Adipocyte (in vitro differentiated cells): ENCODE measurements at regions not wholly inside any gene's neighbourhood (a gene's known extent, or its start where the extent isn't known, plus 50 kb on each side); places are given as distances from the start of the nearest gene placed in this dataset.

Experiments
- DNase-seq: peaks from one replicate; pipeline ENCODE4 v3.0.0-alpha.2; 2015; ENCODE audit warnings: low read depth
- H3K27me3 ChIP-seq: replicated peaks from 2 replicates; pipeline ENCODE4 v1.7.0; 2013; ENCODE audit warnings: mild to moderate bottlenecking, low read length, moderate library complexity; ENCODE audit not compliant: control insufficient read depth, insufficient read depth
- H3K36me3 ChIP-seq: 2 replicates; pipeline ENCODE4 v1.7.0; 2013; ENCODE audit warnings: low read length, mild to moderate bottlenecking, moderate library complexity; ENCODE audit not compliant: control insufficient read depth, insufficient read depth, severe bottlenecking
- H3K4me1 ChIP-seq: 2 replicates; pipeline ENCODE4 v1.7.0; 2013; ENCODE audit warnings: mild to moderate bottlenecking, low read length, moderate library complexity; ENCODE audit not compliant: control insufficient read depth, insufficient read depth
- H3K4me3 ChIP-seq: 2 replicates; pipeline ENCODE4 v1.7.0; 2013; ENCODE audit warnings: mild to moderate bottlenecking, low read length, moderate library complexity
- H3K9ac ChIP-seq: 2 replicates; pipeline ENCODE4 v1.7.0; 2013; ENCODE audit warnings: mild to moderate bottlenecking, low read length, moderate library complexity
- H3K9me3 ChIP-seq: 2 replicates; pipeline ENCODE4 v1.7.0; 2013; ENCODE audit warnings: mild to moderate bottlenecking, low read length, moderate library complexity; ENCODE audit not compliant: control insufficient read depth

DNA sequence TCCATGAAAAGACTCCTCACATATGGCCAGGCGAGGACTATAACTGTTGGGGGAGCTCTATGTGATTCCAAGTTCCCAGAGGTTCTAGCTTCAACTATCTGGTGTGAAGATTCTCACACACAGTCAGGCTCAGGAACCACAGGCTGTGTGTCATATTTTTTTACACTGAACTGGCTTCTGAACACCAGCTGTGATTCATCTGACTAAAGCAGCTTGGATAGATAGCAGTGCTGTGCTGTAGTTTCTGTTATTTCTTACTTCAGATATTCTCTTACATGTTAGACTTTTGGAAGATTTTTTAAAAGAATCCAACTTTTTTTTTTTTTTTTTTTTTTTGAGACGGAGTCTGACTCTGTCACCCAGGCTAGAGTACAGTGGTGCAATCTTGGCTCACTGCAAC is 140.7 kb upstream of the MCHR2 start:
- no peaks in the 10 kb centered on the region for H3K27me3 ChIP-seq
- H3K9ac ChIP-seq: no peak overlapping the region
- no peaks in the 10 kb centered on the region for H3K36me3 ChIP-seq
- H3K4me3 ChIP-seq: no peak overlapping the region
- H3K4me1 ChIP-seq: no peaks in the 10 kb centered on the region
- DNase-seq: peak; percentile 10
- peaks cover 25% of the 10 kb centered on the region for H3K9me3 ChIP-seq

DNA sequence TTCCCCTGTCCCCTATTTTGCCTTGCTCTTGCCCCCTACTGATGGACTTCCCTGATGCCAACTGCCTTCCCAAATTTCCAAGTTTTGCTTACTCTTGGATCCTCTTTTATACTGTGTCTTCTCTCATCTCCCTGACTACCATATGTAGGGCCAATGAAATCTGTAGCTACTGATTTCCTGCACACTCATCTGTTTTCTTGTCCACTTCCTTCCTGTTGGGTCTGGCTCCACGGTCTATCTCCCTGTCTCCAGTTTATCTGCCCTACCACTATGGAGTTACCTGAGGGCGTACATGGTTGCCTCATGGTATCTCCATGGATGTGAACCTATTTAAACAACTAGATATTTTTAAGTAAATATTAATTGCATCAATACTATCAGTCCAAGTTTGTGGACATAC is 140.3 kb upstream of the MCHR2 start:
- Histone ChIP-seq H3K4me1 (no peaks in the 10 kb centered on the region), H3K4me3 (no peak overlapping the region), H3K36me3 (no peaks in the 10 kb centered on the region), H3K9me3 (peaks cover 25% of the 10 kb centered on the region), H3K27me3 (no peaks in the 10 kb centered on the region), H3K9ac (no peak overlapping the region)
- DNase-seq: no peak

DNA sequence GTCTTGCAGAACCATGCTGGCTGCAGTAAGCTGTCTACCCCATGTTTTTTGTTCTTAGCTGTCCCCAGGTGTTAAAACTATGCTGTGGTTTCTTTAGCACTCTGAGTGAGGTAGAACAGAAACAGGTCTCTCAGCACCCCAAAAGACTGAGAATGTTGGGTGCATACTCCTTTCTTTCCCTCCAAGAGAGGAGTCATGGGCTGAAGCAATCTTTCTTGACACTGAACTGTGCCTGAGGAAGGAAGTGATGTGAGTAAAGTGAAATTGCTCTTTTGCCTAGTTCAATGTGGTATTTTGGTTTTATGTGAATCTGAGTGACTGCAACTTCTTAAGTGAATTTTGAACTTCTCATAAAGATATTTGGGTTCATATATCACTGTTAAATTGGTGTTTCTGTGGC is 138.0 kb upstream of the MCHR2 start:
- H3K4me1 ChIP-seq: no peaks in the 10 kb centered on the region
- no peak overlapping the region for H3K9ac ChIP-seq
- no peaks in the 10 kb centered on the region for H3K36me3 ChIP-seq
- H3K9me3 ChIP-seq: peaks cover 25% of the 10 kb centered on the region
- no peaks in the 10 kb centered on the region for H3K27me3 ChIP-seq
- no peak overlapping the region for H3K4me3 ChIP-seq
- no peak for DNase-seq

DNA sequence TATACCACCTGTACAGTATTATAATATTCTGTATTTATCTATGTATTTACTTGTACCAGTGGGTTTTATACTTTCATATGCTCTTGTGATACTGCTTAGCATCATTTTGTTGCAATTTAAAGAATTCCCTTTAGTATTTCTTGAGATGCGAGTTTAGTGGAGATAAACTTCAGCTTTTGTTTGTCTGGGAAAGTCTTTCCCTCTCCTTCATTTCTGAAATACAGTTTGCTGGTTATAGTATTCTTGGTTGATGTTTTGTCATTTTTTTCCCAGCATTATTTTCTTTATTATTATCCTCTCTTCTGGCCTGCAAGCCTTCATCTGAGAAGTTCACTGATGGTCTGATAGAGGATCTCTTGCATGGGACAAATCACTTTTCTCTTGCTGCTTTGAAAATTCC is 136.6 kb upstream of the MCHR2 start:
- DNase-seq: no peak
- Histone ChIP-seq H3K4me3 (peak overlapping the region; percentile 1), H3K9me3 (peaks cover 25% of the 10 kb centered on the region), H3K4me1 (no peaks in the 10 kb centered on the region), H3K9ac (no peak overlapping the region), H3K36me3 (no peaks in the 10 kb centered on the region), H3K27me3 (no peaks in the 10 kb centered on the region)

DNA sequence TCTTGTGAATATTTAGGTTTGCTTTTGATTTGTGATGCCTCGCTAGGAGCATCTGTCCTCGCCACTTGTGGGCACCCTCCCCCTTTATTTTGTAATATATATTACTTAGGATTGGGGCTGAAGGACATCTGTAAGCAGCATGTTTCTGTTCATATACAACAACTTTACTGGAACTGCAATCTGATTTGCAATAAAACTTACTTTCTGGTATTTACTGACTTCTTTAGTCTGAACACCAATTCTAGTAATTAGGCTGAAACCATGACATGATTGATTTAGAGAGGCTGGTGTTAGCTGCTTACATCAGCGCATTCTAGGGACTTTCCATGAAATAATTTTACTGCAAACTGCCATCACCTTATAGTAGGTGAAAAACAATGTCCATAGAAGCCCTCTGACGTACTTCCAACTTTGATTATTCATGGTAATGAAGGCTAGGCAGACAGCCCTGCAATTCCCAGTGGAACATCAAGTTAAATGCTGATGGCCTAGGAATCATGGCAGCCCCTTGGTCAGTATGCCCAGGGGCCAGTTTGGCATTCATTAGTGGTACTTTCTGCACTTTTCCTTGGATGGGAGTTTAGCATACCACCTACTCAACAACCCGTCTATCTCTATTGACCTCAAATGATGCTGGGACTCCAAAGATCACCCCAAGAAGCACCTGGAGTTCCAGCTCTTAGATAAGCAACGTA is 132.9 kb upstream of the MCHR2 start:
- Histone ChIP-seq H3K36me3 (no peaks in the 10 kb centered on the region), H3K4me1 (peaks cover 8% of the 10 kb centered on the region), H3K27me3 (no peaks in the 10 kb centered on the region), H3K4me3 (no peak overlapping the region), H3K9ac (no peak overlapping the region), H3K9me3 (peaks cover 22% of the 10 kb centered on the region)
- DNase-seq: no peak

DNA sequence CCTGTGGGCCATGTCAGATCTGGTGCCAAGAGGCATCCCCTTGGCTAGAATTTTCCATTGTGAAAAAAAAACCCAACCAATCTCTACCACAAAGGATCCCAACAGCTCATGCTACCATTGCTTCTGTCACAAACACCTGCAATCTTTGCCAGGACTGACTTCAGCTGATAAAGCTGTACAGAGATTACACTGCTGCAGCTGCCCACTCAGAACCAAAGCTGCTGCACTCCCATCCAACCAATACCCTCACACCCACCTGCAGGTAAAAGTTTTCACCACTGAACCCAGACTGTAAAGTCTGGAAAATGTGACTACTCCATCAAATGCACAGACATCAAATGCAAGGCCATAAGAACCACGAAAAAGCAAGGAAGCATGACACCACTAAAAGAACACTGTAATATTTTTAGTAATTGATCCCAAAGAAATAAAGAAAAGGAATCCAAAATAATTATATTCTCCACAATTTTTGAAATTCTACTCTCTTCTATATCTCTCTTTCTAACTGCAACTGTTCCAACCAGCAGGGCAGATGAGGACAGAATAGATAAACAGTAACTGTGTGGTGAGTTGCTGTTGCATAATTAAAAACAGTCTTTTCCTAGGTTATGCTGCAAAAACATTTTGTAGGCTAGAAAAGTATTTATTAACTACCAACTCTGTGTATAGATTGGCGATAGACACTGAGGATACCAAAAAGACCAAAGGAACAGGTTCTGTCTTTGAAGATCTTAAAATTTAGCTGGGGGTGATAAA is 128.0 kb upstream of the MCHR2 start:
- H3K27me3 ChIP-seq: no peaks in the 10 kb centered on the region
- H3K4me1 ChIP-seq: peaks cover 38% of the 10 kb centered on the region
- no peak overlapping the region for H3K9ac ChIP-seq
- no peaks in the 10 kb centered on the region for H3K9me3 ChIP-seq
- H3K4me3 ChIP-seq: no peak overlapping the region
- no peaks in the 10 kb centered on the region for H3K36me3 ChIP-seq
- DNase-seq: peak; percentile 53

DNA sequence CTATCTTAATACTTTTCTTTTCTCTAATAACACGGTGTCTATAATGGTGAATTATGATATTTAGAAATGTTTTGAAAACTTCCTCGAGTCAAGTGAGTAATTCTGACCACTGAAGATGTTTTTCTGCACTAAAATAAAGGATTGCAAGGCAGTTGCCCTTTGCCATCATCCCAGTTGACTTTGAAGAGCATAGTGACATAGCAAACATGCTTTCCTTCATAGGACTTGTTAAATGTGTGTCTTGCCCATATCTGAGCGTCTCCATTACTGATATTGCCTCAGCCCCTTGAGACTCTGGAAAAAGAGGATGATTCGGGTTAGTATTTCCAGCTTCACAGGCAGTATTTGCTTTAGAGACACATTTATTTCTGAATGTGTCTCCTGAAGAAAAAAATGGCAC is 125.2 kb upstream of the MCHR2 start:
- Histone ChIP-seq H3K4me3 (no peak overlapping the region), H3K9me3 (no peaks in the 10 kb centered on the region), H3K4me1 (peaks cover 48% of the 10 kb centered on the region), H3K27me3 (no peaks in the 10 kb centered on the region), H3K9ac (peak overlapping the region; percentile 31), H3K36me3 (no peaks in the 10 kb centered on the region)
- no peak for DNase-seq

DNA sequence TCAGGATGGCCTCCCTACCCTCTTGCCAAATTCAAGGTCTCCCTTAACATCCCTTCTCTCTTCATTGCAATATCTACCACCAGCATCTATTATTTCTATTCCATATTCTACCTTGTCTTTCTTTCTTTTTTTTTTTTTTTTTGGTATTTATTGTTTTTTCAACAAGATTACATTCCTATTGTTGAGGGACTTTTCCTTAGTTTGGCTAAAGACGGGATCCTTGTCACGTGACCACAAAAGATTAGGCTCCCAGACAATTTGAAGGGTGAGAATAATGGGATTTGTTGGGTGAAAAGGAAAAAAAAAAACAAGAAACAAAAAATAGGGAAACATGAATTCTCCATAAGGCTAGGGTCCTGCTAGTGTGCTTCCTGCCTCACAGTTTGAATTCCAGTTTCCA is 124.3 kb upstream of the MCHR2 start:
- Histone ChIP-seq H3K4me3 (no peak overlapping the region), H3K27me3 (no peaks in the 10 kb centered on the region), H3K9me3 (no peaks in the 10 kb centered on the region), H3K36me3 (no peaks in the 10 kb centered on the region), H3K4me1 (peaks cover 48% of the 10 kb centered on the region), H3K9ac (no peak overlapping the region)
- DNase-seq: no peak

DNA sequence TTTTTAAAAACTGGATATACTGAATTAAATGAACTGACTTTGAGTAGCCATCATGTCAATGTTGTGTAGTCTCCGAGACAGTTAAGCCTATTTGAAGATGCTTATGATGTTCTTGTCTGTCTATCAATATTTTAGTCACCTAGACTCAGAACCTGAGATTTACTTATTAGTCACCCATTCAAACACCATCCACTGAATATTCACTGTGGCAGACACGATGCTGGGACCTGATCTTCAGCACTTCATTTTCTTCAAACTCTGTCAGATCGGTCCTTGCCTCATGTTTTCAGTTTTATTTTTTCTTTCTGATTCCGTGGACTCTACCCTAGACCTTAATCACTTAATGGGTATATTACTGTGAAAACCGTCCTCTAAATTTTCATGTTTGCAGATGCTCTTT is 123.7 kb upstream of the MCHR2 start:
- H3K9ac ChIP-seq: no peak overlapping the region
- no peaks in the 10 kb centered on the region for H3K9me3 ChIP-seq
- peaks cover 51% of the 10 kb centered on the region for H3K4me1 ChIP-seq
- no peak overlapping the region for H3K4me3 ChIP-seq
- no peak for DNase-seq
- H3K36me3 ChIP-seq: no peaks in the 10 kb centered on the region
- H3K27me3 ChIP-seq: no peaks in the 10 kb centered on the region

DNA sequence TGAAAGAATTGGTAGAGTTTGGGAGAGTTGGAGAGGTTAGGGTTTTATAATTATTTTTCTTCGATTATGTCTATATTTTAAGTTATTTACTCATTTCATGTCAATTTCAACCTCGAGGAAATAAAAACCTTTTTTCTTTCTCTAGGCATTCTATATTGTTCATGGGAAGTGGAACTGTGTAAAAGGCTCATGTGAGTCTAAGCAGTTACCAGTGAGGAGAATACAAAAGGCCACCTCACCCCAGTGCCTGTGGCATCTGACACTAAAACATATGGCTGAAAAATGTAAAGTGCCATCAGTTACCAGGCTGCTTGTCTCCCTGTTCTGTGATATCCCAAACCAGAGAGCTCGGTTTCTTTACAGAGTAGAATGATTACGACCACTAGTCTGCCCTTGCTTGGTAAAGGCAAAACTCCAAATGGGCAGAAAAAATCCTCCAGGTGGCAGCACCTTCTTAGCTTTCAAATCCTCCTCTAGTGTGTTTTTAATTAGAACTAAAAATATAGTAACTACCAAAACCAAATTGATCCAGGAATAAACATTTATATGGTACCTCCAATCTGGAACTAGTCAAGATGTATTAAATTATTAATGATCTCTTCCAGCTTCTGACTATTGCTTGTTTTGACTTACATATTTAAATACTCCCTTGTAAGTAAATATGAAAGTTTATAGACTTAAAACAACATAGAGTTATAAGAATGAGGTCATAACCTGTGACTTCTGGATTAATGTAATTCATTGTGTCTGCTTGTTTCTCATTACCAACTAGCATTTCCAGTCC is 122.6 kb upstream of the MCHR2 start:
- peak; percentile 91 for DNase-seq
- no peaks in the 10 kb centered on the region for H3K9me3 ChIP-seq
- no peaks in the 10 kb centered on the region for H3K27me3 ChIP-seq
- H3K36me3 ChIP-seq: no peaks in the 10 kb centered on the region
- H3K4me3 ChIP-seq: no peak overlapping the region
- H3K9ac ChIP-seq: peak overlapping the region; percentile 68
- H3K4me1 ChIP-seq: peaks cover 40% of the 10 kb centered on the region

DNA sequence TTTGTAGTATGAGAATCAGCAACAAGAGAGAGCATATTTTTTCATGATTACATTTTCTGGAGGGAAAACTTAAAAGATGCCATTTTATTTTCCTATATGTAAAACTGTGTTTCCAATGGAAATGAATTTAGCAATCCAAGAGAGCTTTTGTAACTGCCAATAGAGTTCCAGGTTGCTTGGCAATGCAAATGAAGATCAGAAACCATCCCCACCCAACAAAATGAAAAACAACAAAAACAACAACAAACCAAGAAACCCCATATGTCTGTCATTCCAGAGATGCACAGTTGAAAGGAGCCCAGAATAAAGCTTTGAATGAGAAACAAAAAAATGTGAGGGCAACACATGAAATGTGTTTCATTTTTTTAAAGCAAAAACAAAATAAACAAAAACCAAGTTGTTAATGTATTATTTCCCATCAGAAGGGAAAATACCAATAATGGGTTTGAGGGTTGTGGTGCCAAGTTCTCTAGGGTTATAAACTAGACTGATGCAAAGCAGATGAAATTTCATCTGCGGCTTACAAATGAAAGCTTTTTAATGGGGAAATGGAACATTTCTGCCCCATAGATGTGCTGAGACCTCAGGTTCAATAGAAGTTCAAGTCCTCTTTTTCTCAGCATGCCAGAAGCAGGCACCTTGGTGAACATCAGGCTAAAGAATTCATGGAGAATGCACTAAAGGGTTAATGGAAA is 121.5 kb upstream of the MCHR2 start:
- Histone ChIP-seq H3K4me1 (peaks cover 36% of the 10 kb centered on the region), H3K4me3 (no peak overlapping the region), H3K9me3 (no peaks in the 10 kb centered on the region), H3K36me3 (no peaks in the 10 kb centered on the region), H3K9ac (no peak overlapping the region), H3K27me3 (no peaks in the 10 kb centered on the region)
- DNase-seq: no peak
